Stomach smooth muscle (tissue), 2 donors: ENCODE measurements at regions not wholly inside any gene's neighbourhood (a gene's known extent, or its start where the extent isn't known, plus 50 kb on each side); places are given as distances from the start of the nearest gene placed in this dataset.

ENCODE experiments used
- H3K27ac ChIP-seq: one replicate; pipeline ENCODE4 v1.7.0; 2013; ENCODE audit warnings: mild to moderate bottlenecking, low read length, inconsistent platforms
- H3K27me3 ChIP-seq, 2 donors: one replicate each; pipeline ENCODE4 v1.7.0; 2013; ENCODE audit warnings: low read length in 2 of 2; ENCODE audit not compliant: insufficient read depth in 2 of 2, control insufficient read depth in 1 of 2
- H3K36me3 ChIP-seq, 2 donors: one replicate each; pipeline ENCODE4 v1.7.0; 2013; ENCODE audit warnings: low read length in 2 of 2; ENCODE audit not compliant: control insufficient read depth in 2 of 2, insufficient read depth in 2 of 2
- H3K4me1 ChIP-seq: one replicate; pipeline ENCODE4 v1.7.0; 2013; ENCODE audit warnings: low read length; ENCODE audit not compliant: control insufficient read depth, insufficient read depth
- H3K4me3 ChIP-seq, 2 donors: one replicate each; pipeline ENCODE4 v1.7.0; 2013; ENCODE audit warnings: low read length in 2 of 2
- H3K9ac ChIP-seq, 2 donors: one replicate each; pipeline ENCODE4 v1.7.0; 2013; ENCODE audit warnings: low read length in 2 of 2, mild to moderate bottlenecking in 1 of 2
- H3K9me3 ChIP-seq, 2 donors: one replicate each; pipeline ENCODE4 v1.7.0; 2013; ENCODE audit warnings: low read length in 2 of 2; ENCODE audit not compliant: control insufficient read depth in 2 of 2
- donor health status: healthy.
- donor health status: Pancreatic carcinoma.

DNA sequence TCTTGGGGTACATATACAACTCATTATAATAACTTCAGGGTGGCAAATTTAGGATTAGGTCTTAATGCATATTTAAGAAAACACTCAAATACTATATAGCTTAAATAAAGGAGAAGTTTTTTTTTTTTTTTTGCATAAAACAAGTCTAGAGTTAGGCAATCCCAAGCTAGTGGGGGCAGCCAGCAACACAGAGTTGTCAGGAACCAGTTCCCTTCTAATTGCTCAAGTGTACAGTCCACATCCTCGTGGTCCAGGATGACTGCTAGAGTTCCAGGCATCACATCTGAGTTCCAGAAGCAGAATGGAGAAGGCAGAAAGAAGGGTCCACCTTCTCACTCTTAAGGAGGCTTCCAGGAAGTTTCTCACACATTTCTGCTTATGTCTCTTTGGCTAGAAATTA, 261.9 kb upstream of the PLET1 start:
- Histone ChIP-seq H3K4me1 (peaks cover 29% of the 10 kb centered on the region), H3K36me3 (no peaks in the 10 kb centered on the region), H3K9me3 (no peaks in the 10 kb centered on the region), H3K27me3 (no peaks in the 10 kb centered on the region), H3K9ac (no peak overlapping the region), H3K27ac (no peak overlapping the region), H3K4me3 (no peak overlapping the region)

DNA sequence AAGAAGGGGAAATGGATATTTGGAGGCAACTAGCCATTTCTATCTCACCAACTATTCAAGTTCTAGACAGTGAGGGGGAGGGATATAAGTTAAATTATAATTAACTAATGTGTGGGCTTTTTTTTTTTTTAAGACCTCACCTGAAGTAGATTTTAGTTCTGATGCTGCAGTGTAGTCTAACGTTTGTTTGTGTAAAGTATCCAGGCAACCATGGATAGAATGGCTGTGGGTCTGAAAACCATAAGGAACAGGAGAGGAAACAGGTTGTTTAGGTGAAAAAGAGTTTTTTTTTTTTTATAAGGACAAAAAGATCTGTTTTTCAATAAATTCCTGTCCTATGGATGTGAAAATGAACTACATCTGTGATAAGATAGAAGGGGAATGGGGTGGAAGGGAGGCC, 262.4 kb upstream of the PLET1 start:
- peaks cover 29% of the 10 kb centered on the region for H3K4me1 ChIP-seq
- no peaks in the 10 kb centered on the region for H3K9me3 ChIP-seq
- no peaks in the 10 kb centered on the region for H3K36me3 ChIP-seq
- H3K4me3 ChIP-seq, result no peak overlapping the region
- H3K9ac ChIP-seq, result no peak overlapping the region
- H3K27ac ChIP-seq, result peak overlapping the region; percentile 24
- no peaks in the 10 kb centered on the region for H3K27me3 ChIP-seq

DNA sequence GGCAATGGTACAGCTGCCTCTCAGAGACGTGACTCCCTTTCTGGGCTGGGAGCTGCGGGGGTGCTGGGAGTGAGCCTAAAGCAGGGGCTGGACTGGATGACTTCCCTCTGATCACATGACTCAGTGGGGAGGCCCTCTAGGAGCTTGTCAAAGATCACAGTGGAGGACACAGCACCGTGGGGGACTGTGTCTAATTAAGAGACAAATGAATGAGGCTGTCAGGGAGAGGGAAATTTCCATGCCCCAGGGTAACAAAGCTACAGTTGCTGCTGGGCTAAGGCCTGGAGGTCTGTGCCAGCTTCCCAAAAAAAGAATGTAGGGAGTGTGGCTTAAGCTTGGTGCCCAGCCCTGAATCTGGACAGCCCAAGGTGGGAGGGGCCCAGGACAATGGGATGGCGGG, 262.8 kb upstream of the PLET1 start:
- Histone ChIP-seq H3K4me3 (no peak overlapping the region), H3K9ac (no peak overlapping the region), H3K9me3 (no peaks in the 10 kb centered on the region), H3K36me3 (no peaks in the 10 kb centered on the region), H3K4me1 (peaks cover 29% of the 10 kb centered on the region), H3K27me3 (no peaks in the 10 kb centered on the region), H3K27ac (peak overlapping the region; percentile 24)

DNA sequence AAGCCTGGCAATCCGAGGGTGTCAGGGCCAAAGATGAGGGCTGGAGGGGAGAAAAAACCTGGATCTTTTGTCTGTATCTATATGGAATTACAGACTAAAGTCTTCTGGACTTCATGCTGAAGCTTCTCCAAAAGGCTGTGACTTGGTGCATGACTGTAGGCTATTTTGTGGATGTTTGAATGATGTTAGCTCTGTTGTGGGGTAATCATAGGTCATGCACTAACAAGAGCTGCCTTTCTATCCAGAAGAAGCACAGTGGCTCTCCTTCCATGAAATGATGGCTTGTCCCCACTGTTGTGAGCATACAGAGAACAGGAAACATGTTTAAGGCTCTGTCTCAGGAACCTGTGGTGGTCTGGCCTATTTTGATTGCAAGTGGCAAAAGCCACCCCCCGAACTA, 263.3 kb upstream of the PLET1 start:
- no peak overlapping the region for H3K4me3 ChIP-seq
- H3K9me3 ChIP-seq, result no peaks in the 10 kb centered on the region
- no peaks in the 10 kb centered on the region for H3K36me3 ChIP-seq
- H3K27ac ChIP-seq, result peak overlapping the region; percentile 24
- no peak overlapping the region for H3K9ac ChIP-seq
- H3K4me1 ChIP-seq, result peaks cover 29% of the 10 kb centered on the region
- H3K27me3 ChIP-seq, result no peaks in the 10 kb centered on the region

GRCh38 chr11:112524798-112525197, 264.1 kb upstream of the PLET1 start:
- Histone ChIP-seq H3K27ac (peak overlapping the region; percentile 24), H3K36me3 (no peaks in the 10 kb centered on the region), H3K4me3 (no peak overlapping the region), H3K4me1 (peaks cover 29% of the 10 kb centered on the region), H3K27me3 (no peaks in the 10 kb centered on the region), H3K9me3 (no peaks in the 10 kb centered on the region), H3K9ac (no peak overlapping the region)

DNA sequence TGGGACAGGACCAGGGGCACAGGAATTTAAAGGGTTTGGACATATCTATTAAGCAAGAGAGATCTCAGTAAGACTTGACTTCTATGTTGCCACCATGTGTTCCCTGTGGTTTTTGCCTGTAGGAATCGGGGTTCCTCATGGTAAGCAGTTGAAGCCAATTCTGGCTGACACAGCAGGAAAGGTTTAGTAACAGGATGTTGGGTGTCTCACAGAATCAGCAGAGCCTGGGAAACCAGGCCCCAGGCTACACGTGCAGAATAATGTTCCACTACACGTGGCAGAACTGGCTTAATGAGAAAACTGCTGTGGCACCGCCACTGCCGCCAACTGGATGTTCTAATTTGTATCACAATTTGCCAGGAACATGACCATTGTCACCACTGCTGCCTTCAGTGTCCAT, 264.6 kb upstream of the PLET1 start:
- Histone ChIP-seq H3K9me3 (no peaks in the 10 kb centered on the region), H3K4me3 (no peak overlapping the region), H3K27me3 (no peaks in the 10 kb centered on the region), H3K27ac (peak overlapping the region; percentile 24), H3K9ac (no peak overlapping the region), H3K4me1 (peaks cover 29% of the 10 kb centered on the region), H3K36me3 (no peaks in the 10 kb centered on the region)

DNA sequence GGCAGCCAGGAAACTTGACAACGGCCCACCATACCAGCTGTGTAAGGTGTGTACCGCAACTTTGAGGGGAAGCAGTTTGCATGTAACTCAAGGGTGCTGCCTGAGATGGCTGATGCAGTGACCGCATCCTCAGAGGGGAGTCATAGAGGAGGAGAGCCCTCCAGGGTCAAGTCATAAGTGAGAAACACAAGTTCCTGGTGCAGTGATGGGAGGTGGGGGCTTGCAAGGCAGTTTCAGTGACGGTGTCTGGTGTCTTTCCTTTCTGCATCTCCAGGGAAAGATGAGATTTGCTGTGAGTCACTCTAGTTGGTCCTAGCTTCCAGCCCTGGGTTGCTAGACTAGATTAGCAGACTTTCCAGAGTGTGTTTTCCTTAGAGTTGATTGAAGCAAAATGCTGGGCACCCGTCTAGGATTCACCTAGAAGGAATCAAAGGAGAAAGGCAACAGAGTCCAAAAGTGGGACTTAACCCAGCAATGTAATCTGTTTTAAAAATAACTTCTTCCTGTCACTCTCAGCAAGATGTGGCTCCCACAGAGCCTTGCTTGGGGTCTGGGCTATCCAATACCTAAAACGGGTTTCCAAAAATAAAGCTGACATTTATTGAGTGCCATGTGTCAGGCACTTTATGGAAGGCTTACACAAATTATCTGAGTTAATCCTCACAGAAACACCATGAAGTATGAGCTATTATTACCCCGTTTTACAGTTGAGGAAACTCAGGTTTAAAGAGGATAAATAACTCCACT, 265.4 kb upstream of the PLET1 start:
- Histone ChIP-seq H3K9ac (no peak overlapping the region), H3K4me1 (peaks cover 29% of the 10 kb centered on the region), H3K4me3 (no peak overlapping the region), H3K27ac (no peak overlapping the region), H3K27me3 (no peaks in the 10 kb centered on the region), H3K36me3 (no peaks in the 10 kb centered on the region), H3K9me3 (no peaks in the 10 kb centered on the region)

DNA sequence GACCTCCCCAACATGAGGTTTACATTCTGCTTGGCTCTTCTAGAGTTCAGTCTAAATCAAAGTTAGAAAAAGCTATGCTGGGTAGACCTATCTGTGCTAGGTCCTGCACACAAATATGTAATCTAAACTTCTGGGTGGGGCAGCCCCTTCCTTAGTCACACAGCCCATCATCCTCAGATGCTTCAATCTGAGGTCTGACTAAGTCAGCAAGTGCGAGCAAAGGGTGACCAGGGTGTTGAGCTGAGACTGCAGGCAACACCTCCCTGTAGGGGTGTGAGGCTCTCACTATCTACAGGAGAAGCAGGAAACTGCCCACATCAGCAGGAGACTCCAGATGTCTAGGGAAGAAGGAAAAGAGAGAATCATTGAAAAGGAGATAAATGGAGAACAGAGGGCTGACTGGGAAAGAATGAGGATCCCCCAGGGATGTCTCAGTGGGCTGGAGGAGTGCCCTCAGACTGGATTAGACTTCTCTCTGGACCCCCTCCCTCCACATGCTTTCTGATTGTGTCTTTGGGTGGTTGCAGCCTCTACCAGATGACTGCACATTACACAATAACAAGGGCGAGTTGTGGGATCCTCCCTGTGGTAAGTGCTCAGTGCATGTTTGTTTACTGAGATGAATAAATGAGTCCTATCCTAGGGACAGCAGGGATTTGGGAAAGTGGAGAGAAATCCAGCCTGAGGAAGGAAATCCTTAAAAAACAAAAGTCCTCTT, 266.2 kb upstream of the PLET1 start:
- H3K4me1 ChIP-seq, result peaks cover 29% of the 10 kb centered on the region

DNA sequence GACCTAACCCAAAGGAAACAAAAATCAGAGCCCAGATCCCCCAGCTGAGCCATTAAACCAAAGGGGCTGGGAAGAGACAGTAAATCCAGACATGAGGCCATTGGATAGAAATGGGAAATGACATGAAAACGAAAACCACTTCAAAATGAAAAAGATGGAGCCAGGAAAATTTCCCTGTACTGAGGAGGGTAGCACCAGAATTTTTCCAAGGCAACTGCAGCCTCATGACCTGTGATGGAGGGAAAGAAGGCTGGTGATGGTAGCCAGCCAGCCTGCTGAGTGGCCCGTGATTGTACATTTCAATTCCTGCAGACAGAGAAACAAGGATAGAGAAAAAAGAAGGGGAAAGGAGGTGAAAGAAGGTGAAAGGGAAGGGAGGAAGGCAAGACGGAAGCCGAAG, 268.4 kb upstream of the PLET1 start:
- Histone ChIP-seq H3K9ac (no peak overlapping the region), H3K4me3 (no peak overlapping the region), H3K36me3 (no peaks in the 10 kb centered on the region), H3K9me3 (no peaks in the 10 kb centered on the region), H3K27me3 (no peaks in the 10 kb centered on the region), H3K27ac (no peak overlapping the region), H3K4me1 (peaks cover 20% of the 10 kb centered on the region)

More for the DNA sequence above, 266.2 kb upstream of the PLET1 start:
- Histone ChIP-seq H3K4me3 (no peak overlapping the region), H3K9me3 (no peaks in the 10 kb centered on the region), H3K9ac (no peak overlapping the region), H3K27me3 (no peaks in the 10 kb centered on the region), H3K36me3 (no peaks in the 10 kb centered on the region), H3K27ac (no peak overlapping the region)

DNA sequence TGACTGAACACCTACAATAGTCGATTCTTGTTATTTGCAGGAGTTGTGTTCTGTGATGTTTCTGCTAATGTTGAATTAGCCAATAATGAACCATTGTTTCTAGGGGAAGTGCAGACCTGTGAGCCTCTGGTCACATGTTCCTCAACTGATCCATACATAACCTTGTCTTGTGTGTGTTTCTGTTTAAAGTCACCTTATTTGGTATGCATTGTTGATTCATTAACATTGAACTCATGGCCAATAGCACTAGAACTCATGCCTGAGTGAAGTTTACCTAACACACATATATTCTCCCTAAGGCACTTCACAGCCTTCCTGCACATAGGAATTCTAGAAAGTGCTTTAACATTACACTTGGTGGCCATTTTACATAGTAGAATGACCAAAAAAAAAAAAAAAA, 271.8 kb upstream of the PLET1 start:
- no peak overlapping the region for H3K4me3 ChIP-seq
- H3K27ac ChIP-seq, result no peak overlapping the region
- no peak overlapping the region for H3K9ac ChIP-seq
- no peaks in the 10 kb centered on the region for H3K27me3 ChIP-seq
- H3K36me3 ChIP-seq, result no peaks in the 10 kb centered on the region
- no peaks in the 10 kb centered on the region for H3K9me3 ChIP-seq
- H3K4me1 ChIP-seq, result no peaks in the 10 kb centered on the region

GRCh38 chr11:112533682-112534081, 273.0 kb upstream of the PLET1 start:
- no peaks in the 10 kb centered on the region for H3K9me3 ChIP-seq
- no peak overlapping the region for H3K9ac ChIP-seq
- no peak overlapping the region for H3K4me3 ChIP-seq
- no peaks in the 10 kb centered on the region for H3K27me3 ChIP-seq
- peaks cover under 1% of the 10 kb centered on the region for H3K4me1 ChIP-seq
- no peaks in the 10 kb centered on the region for H3K36me3 ChIP-seq
- H3K27ac ChIP-seq, result no peak overlapping the region
